Astrocyte of the cerebellum (primary cell): ENCODE measurements at regions not wholly inside any gene's neighbourhood (a gene's known extent, or its start where the extent isn't known, plus 50 kb on each side); places are given as distances from the start of the nearest gene placed in this dataset.

ENCODE experiments used
- DNase-seq: peaks from one replicate; pipeline ENCODE4 v3.0.0-alpha.2; 2011; ENCODE audit warnings: low read depth
- H3K4me3 ChIP-seq: 2 replicates; pipeline ENCODE4 v1.5.1; 2011; ENCODE audit warnings: mild to moderate bottlenecking, low read depth, low read length, moderate library complexity
- CTCF ChIP-seq: IDR thresholded peaks from 2 replicates; pipeline ENCODE4 v1.5.1; 2012; ENCODE audit warnings: low read length, low read depth, moderate library complexity, mild to moderate bottlenecking; ENCODE audit errors: missing control alignments
- in situ Hi-C: cut with HindIII; loops from 2 replicates; pipeline ENCODE4 v1.10.0; 2017; ENCODE audit warnings: low sequenced_read_pairs

- TF ChIP-seq CTCF, result no peak
- peak; percentile 22 for DNase-seq
- in situ Hi-C loops, result no loop called here
- no peak overlapping the region for H3K4me3 ChIP-seq
Measured at GRCh38 chrX:128458888-128459287, 406.7 kb upstream of the ACTRT1 start.

GRCh38 chrX:128457674-128458073 lies 405.5 kb upstream of the ACTRT1 start:
- no peak for TF ChIP-seq CTCF
- in situ Hi-C loops, result no loop called here
- H3K4me3 ChIP-seq, result no peak overlapping the region
- DNase-seq, result no peak

GRCh38 chrX:128439159-128439558 lies 387.0 kb upstream of the ACTRT1 start:
- H3K4me3 ChIP-seq, result no peak overlapping the region
- no peak for TF ChIP-seq CTCF
- in situ Hi-C loops, result no loop called here
- no peak for DNase-seq

DNA sequence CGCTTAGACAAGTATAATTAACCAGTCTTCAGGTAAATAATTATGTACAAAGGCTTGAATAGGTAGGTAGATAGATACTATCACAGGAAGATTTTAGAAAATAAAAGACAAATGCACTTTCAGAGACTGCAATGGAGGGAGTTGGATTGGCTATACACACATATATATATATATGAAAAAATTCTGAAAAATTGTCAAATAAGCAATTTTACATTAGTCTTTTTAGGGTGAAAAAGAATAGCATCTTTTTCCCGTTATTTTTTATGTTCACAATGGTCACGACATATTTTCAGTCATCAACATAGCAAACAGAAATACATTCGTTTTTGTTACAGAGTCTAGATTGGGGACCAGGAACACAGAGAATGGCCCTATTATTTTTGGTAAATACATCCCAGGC lies 385.9 kb upstream of the ACTRT1 start:
- in situ Hi-C loops, result no loop called here
- H3K4me3 ChIP-seq, result no peak overlapping the region
- DNase-seq, result no peak
- TF ChIP-seq CTCF, result no peak

- in situ Hi-C loops, result no loop called here
- no peak for DNase-seq
- TF ChIP-seq CTCF, result no peak
- H3K4me3 ChIP-seq, result no peak overlapping the region
Measured at GRCh38 chrX:128436397-128437103, 384.3 kb upstream of the ACTRT1 start.

- in situ Hi-C loops, result no loop called here
- no peak for DNase-seq
- TF ChIP-seq CTCF, result no peak
- H3K4me3 ChIP-seq, result no peak overlapping the region
Measured at GRCh38 chrX:128425546-128425945, 373.3 kb upstream of the ACTRT1 start.
